Activated naive CD4-positive, alpha-beta T cell treated with anti-CD3 and anti-CD28 coated beads, Interleukin-2, amount 50 U/mL, for 72 hours (primary cell): ENCODE measurements at regions not wholly inside any gene's neighbourhood (a gene's known extent, or its start where the extent isn't known, plus 50 kb on each side); places are given as distances from the start of the nearest gene placed in this dataset.

Experiments used
- ATAC-seq, 2 donors: fragments of 150-1000 bp; cut with Tn5 transposase; 2 replicates each; pipeline ENCODE4 v1.10.0; 2021; ENCODE audit warnings: mild to moderate bottlenecking in 2 of 2, moderate library complexity in 2 of 2
- DNase-seq, 2 donors: peaks; one replicate each; pipeline ENCODE4 v3.0.0; 2021 to 2022; ENCODE audit warnings: low spot score in 2 of 2
- H3K27ac Mint-ChIP-seq, 2 donors: one replicate each; pipeline ENCODE4 v1.8.0; 2022; ENCODE audit warnings: mild to moderate bottlenecking in 2 of 2, mixed read lengths in 2 of 2
- H3K36me3 Mint-ChIP-seq, 2 donors: one replicate each; pipeline ENCODE4 v1.8.0; 2022; ENCODE audit warnings: mixed read lengths in 2 of 2
- H3K9me3 Mint-ChIP-seq, 2 donors: one replicate each; pipeline ENCODE4 v1.8.0; 2022; ENCODE audit warnings: mixed read lengths in 2 of 2

GRCh38 chr18:68494802-68495581 lies 219.9 kb downstream of the TMX3 start:
- DNase-seq: no peak
- H3K27ac Mint-ChIP-seq: no peak overlapping the region

GRCh38 chr18:68489013-68489792 lies 225.7 kb downstream of the TMX3 start:
- Mint-ChIP-seq H3K9me3 (no peaks in the 10 kb centered on the region), H3K27ac (no peak overlapping the region), H3K36me3 (no peaks in the 10 kb centered on the region)
- DNase-seq (no peak), ATAC-seq (no peak)

More at GRCh38 chr18:68494802-68495581, 219.9 kb downstream of the TMX3 start:
- no peaks in the 10 kb centered on the region for H3K36me3 Mint-ChIP-seq
- no peak for ATAC-seq
- no peaks in the 10 kb centered on the region for H3K9me3 Mint-ChIP-seq

- ATAC-seq (no peak), DNase-seq (no peak)
- H3K36me3 Mint-ChIP-seq: no peaks in the 10 kb centered on the region
- H3K9me3 Mint-ChIP-seq: no peaks in the 10 kb centered on the region
- no peak overlapping the region for H3K27ac Mint-ChIP-seq
Measured at GRCh38 chr18:68484241-68484640, 230.7 kb downstream of the TMX3 start.

- no peak for DNase-seq
- Mint-ChIP-seq H3K27ac (no peak overlapping the region), H3K36me3 (no peaks in the 10 kb centered on the region), H3K9me3 (no peaks in the 10 kb centered on the region)
- no peak for ATAC-seq
Measured at GRCh38 chr18:68482815-68483214, 232.1 kb downstream of the TMX3 start.

- DNase-seq (no peak), ATAC-seq (no peak)
- Mint-ChIP-seq H3K27ac (no peak overlapping the region), H3K36me3 (no peaks in the 10 kb centered on the region), H3K9me3 (no peaks in the 10 kb centered on the region)
Measured at GRCh38 chr18:68480196-68480595, 234.7 kb downstream of the TMX3 start.

GRCh38 chr18:68478246-68478645 lies 236.7 kb downstream of the TMX3 start:
- no peaks in the 10 kb centered on the region for H3K36me3 Mint-ChIP-seq
- DNase-seq: no peak
- ATAC-seq: no peak
- no peaks in the 10 kb centered on the region for H3K9me3 Mint-ChIP-seq
- no peak overlapping the region for H3K27ac Mint-ChIP-seq

- Mint-ChIP-seq H3K27ac (no peak overlapping the region), H3K9me3 (no peaks in the 10 kb centered on the region), H3K36me3 (no peaks in the 10 kb centered on the region)
- no peak for DNase-seq
- no peak for ATAC-seq
Measured at GRCh38 chr18:68475883-68476282, 239.0 kb downstream of the TMX3 start.

GRCh38 chr18:68472701-68473295 lies 242.1 kb downstream of the TMX3 start:
- H3K36me3 Mint-ChIP-seq: no peaks in the 10 kb centered on the region
- no peaks in the 10 kb centered on the region for H3K9me3 Mint-ChIP-seq
- ATAC-seq (no peak), DNase-seq (no peak)
- H3K27ac Mint-ChIP-seq: no peak overlapping the region

GRCh38 chr18:68469049-68469625 lies 245.8 kb downstream of the TMX3 start:
- ATAC-seq (no peak), DNase-seq (no peak)
- no peak overlapping the region for H3K27ac Mint-ChIP-seq
- no peaks in the 10 kb centered on the region for H3K36me3 Mint-ChIP-seq
- no peaks in the 10 kb centered on the region for H3K9me3 Mint-ChIP-seq

- no peaks in the 10 kb centered on the region for H3K9me3 Mint-ChIP-seq
- no peaks in the 10 kb centered on the region for H3K36me3 Mint-ChIP-seq
- ATAC-seq (no peak), DNase-seq (no peak)
- no peak overlapping the region for H3K27ac Mint-ChIP-seq
Measured at GRCh38 chr18:68467957-68468356, 247.0 kb downstream of the TMX3 start.

- DNase-seq (no peak), ATAC-seq (no peak)
- H3K27ac Mint-ChIP-seq: no peak overlapping the region
- no peaks in the 10 kb centered on the region for H3K9me3 Mint-ChIP-seq
- no peaks in the 10 kb centered on the region for H3K36me3 Mint-ChIP-seq
Measured at GRCh38 chr18:68467329-68467728, 247.6 kb downstream of the TMX3 start.

GRCh38 chr18:68466672-68467071 lies 248.2 kb downstream of the TMX3 start:
- DNase-seq (no peak), ATAC-seq (no peak)
- Mint-ChIP-seq H3K36me3 (no peaks in the 10 kb centered on the region), H3K27ac (no peak overlapping the region), H3K9me3 (no peaks in the 10 kb centered on the region)

GRCh38 chr18:68462766-68463165 lies 252.1 kb downstream of the TMX3 start:
- H3K27ac Mint-ChIP-seq: no peak overlapping the region
- DNase-seq (no peak), ATAC-seq (no peak)

GRCh38 chr18:68462148-68462547 lies 252.8 kb downstream of the TMX3 start:
- no peaks in the 10 kb centered on the region for H3K9me3 Mint-ChIP-seq
- DNase-seq (no peak), ATAC-seq (no peak)
- no peaks in the 10 kb centered on the region for H3K36me3 Mint-ChIP-seq
- H3K27ac Mint-ChIP-seq: no peak overlapping the region

More at GRCh38 chr18:68462766-68463165, 252.1 kb downstream of the TMX3 start:
- Mint-ChIP-seq H3K36me3 (no peaks in the 10 kb centered on the region), H3K9me3 (no peaks in the 10 kb centered on the region)

GRCh38 chr18:68461481-68462018 lies 253.4 kb downstream of the TMX3 start:
- DNase-seq: no peak
- ATAC-seq: no peak
- H3K9me3 Mint-ChIP-seq: no peaks in the 10 kb centered on the region
- H3K36me3 Mint-ChIP-seq: no peaks in the 10 kb centered on the region
- H3K27ac Mint-ChIP-seq: no peak overlapping the region

- Mint-ChIP-seq H3K9me3 (no peaks in the 10 kb centered on the region), H3K36me3 (no peaks in the 10 kb centered on the region), H3K27ac (no peak overlapping the region)
- ATAC-seq: no peak
- DNase-seq: no peak
Measured at GRCh38 chr18:68459968-68460367, 254.9 kb downstream of the TMX3 start.

- Mint-ChIP-seq H3K36me3 (no peaks in the 10 kb centered on the region), H3K9me3 (no peaks in the 10 kb centered on the region), H3K27ac (no peak overlapping the region)
- ATAC-seq: no peak
- DNase-seq: no peak
Measured at GRCh38 chr18:68456985-68457384, 257.9 kb downstream of the TMX3 start.
